ENCODE measurements at regions not wholly inside any gene's neighbourhood (a gene's known extent, or its start where the extent isn't known, plus 50 kb on each side); places are given as distances from the start of the nearest gene placed in this dataset.

DNA sequence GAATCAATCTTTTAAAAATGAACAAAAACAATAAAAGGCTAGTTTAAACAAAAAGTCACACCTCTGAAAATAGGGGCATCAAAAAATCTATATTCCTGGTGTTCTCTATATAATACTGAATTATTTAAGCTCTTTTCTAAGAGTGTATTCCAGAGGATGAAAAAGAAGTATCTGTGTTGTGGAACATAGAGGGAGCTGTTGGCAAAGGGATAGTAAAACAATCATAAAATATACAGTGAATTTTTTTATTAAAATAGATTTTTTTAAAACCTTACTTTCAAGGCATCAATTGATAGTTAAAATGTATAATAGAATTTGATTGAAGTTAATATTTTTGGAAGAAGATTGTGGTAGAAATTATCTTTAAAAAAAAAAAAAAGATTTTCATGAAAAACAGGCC lies 1409.1 kb upstream of the CELF2 start:
- Histone ChIP-seq H3K79me2 (ENCODE audit: control insufficient read depth, insufficient read depth, low read length) (no peaks in the 10 kb centered on the region), H3K9me3 (replicated peaks; ENCODE audit: control insufficient read depth, insufficient read depth, low read length) (no peaks in the 10 kb centered on the region), H3K4me2 (ENCODE audit: insufficient read depth, low read length) (no peak overlapping the region), H3K4me3 (replicated peaks in 1 of 3; ENCODE audit: insufficient read depth in 1 of 3, low read depth in 1 of 3, low read length in 3 of 3) (no peak overlapping the region), H3K4me1 (ENCODE audit: control insufficient read depth, extremely low read depth, insufficient read depth, low read length) (peaks cover 2% of the 10 kb centered on the region), H3K9ac (replicated peaks; ENCODE audit: extremely low read depth, insufficient read depth, low read length) (no peak overlapping the region), H3K36me3 (ENCODE audit: control insufficient read depth in 2 of 2, extremely low read depth in 1 of 2, insufficient read depth in 2 of 2, low read length in 2 of 2) (no peaks in the 10 kb centered on the region), H4K20me1 (replicated peaks; ENCODE audit: control insufficient read depth, extremely low read depth, insufficient read depth, low read length) (no peaks in the 10 kb centered on the region), H3K27ac (ENCODE audit: insufficient read depth, low read depth, low read length) (no peak overlapping the region), H3K27me3 (ENCODE audit: control insufficient read depth in 2 of 2, insufficient read depth in 2 of 2, low read length in 2 of 2) (no peaks in the 10 kb centered on the region), H3K9me1 (replicated peaks; ENCODE audit: control insufficient read depth, extremely low read depth, insufficient read depth, low read length) (no peaks in the 10 kb centered on the region), H2AFZ (ENCODE audit: low read depth, low read length) (no peak overlapping the region)
- no TSS peak for BruUV-seq (replicated peaks)
- dilution Hi-C loops (cut with MboI; ENCODE audit: extremely low pct_ligation_motif_present, low sequenced_read_pairs) (no loop called here), intact Hi-C loops (cut with micrococcal nuclease) (loop anchor here (1.0 to 5.0 kb wide), 3 partner anchors 1069 to 1664 kb away; no protein-coding TSS in a partner anchor)
- TF ChIP-seq POLR2A (IDR thresholded peaks at IDR 0.05; ENCODE audit: low read depth, low read length) (no peak), MYC (IDR thresholded peaks at IDR 0.05; ENCODE audit: low read depth, low read length) (no peak), POLR2AphosphoS5 (IDR thresholded peaks at IDR 0.05; ENCODE audit: insufficient read depth, low read depth, low read length) (no peak), FOS (IDR thresholded peaks at IDR 0.05; ENCODE audit: borderline replicate concordance, insufficient read depth, low read length) (no peak), GATA2 (IDR thresholded peaks at IDR 0.05; ENCODE audit: insufficient read depth, insufficient read length, low read depth, low read length) (no peak), EZH2 (IDR thresholded peaks at IDR 0.05; ENCODE audit: borderline replicate concordance, low read depth, low read length, severe bottlenecking) (no peak), JUN (IDR thresholded peaks at IDR 0.05; ENCODE audit: borderline replicate concordance, insufficient read depth, insufficient read length, low read depth) (no peak)
- TF ChIP-seq, protein P1, sequence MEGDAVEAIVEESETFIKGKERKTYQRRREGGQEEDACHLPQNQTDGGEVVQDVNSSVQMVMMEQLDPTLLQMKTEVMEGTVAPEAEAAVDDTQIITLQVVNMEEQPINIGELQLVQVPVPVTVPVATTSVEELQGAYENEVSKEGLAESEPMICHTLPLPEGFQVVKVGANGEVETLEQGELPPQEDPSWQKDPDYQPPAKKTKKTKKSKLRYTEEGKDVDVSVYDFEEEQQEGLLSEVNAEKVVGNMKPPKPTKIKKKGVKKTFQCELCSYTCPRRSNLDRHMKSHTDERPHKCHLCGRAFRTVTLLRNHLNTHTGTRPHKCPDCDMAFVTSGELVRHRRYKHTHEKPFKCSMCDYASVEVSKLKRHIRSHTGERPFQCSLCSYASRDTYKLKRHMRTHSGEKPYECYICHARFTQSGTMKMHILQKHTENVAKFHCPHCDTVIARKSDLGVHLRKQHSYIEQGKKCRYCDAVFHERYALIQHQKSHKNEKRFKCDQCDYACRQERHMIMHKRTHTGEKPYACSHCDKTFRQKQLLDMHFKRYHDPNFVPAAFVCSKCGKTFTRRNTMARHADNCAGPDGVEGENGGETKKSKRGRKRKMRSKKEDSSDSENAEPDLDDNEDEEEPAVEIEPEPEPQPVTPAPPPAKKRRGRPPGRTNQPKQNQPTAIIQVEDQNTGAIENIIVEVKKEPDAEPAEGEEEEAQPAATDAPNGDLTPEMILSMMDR (IDR thresholded peaks at IDR 0.05; ENCODE audit: extremely low read depth in 1 of 2, insufficient read depth in 1 of 2, low read depth in 1 of 2, low read length in 2 of 2) = no peak
- TF ChIP-seq, protein P2, sequence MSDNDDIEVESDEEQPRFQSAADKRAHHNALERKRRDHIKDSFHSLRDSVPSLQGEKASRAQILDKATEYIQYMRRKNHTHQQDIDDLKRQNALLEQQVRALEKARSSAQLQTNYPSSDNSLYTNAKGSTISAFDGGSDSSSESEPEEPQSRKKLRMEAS (IDR thresholded peaks at IDR 0.05; ENCODE audit: insufficient read depth, insufficient read length) = no peak
- peak; percentile 14 for DNase-seq (ENCODE audit: low read depth, low spot score)
- FAIRE-seq = no peak
- POLR2A ChIA-PET = interaction anchor here (0.7 kb wide), 1 partner anchor 1069 kb away, joined by 4 read pairs; no protein-coding TSS in a partner anchor
- CTCF ChIA-PET = interaction anchor here (0.7 to 1.9 kb wide), 9 partner anchors 9 to 1663 kb away, joined by 3 to 34 read pairs (median 4); no protein-coding TSS in a partner anchor

Measured in endothelial cell of umbilical vein (primary cell).